H1 (cell line): ENCODE measurements at regions not wholly inside any gene's neighbourhood (a gene's known extent, or its start where the extent isn't known, plus 50 kb on each side); places are given as distances from the start of the nearest gene placed in this dataset.

Experiments
- CTCF ChIA-PET: fragments of 300-600 bp; sonication (Branson Sonifier 250); formaldehyde crosslinking; loops from one replicate; lab custom pipeline; 2021; ENCODE audit not compliant: partially characterized antibody; lab: Charles Lee
- POLR2A ChIA-PET: fragments of 300-600 bp; sonication (Branson Sonifier 250); formaldehyde crosslinking; loops from one replicate; lab custom pipeline; 2021; ENCODE audit warnings: inconsistent platforms; ENCODE audit not compliant: partially characterized antibody; lab: Charles Lee
- DNase-seq, 2 experiments: peaks; one replicate each; pipeline versions ENCODE4 v3.0.0 to v3.0.0-alpha.2; 2010 to 2022; ENCODE audit warnings: low spot score in 2 of 2, low read depth in 1 of 2, mixed read lengths in 1 of 2
- FAIRE-seq: peaks from 2 replicates; lab custom pipeline; 2011; peaks lifted over from hg19 to GRCh38; lab: Jason Lieb, UNC
- H2AFZ ChIP-seq: 2 replicates; pipeline ENCODE4 v1.8.1; 2012; ENCODE audit warnings: low read length, inconsistent platforms
- H2AK5ac ChIP-seq: 2 replicates; pipeline ENCODE4 v1.6.1; 2013; ENCODE audit warnings: low read depth, low read length
- H2BK120ac ChIP-seq: replicated peaks from 2 replicates; pipeline ENCODE3; 2013; ENCODE audit warnings: low read depth, low read length, inconsistent platforms
- H2BK12ac ChIP-seq: 2 replicates; pipeline ENCODE4 v1.6.1; 2013; ENCODE audit warnings: low read depth, low read length
- H2BK15ac ChIP-seq: 2 replicates; pipeline ENCODE4 v1.6.1; 2013; ENCODE audit warnings: low read length
- H2BK20ac ChIP-seq: 2 replicates; pipeline ENCODE4 v1.6.1; 2013; ENCODE audit warnings: low read length
- H2BK5ac ChIP-seq: 2 replicates; pipeline ENCODE4 v1.6.1; 2013; ENCODE audit warnings: low read depth, low read length
- H3K14ac ChIP-seq: 2 replicates; pipeline ENCODE4 v1.6.1; 2013; ENCODE audit warnings: inconsistent platforms; ENCODE audit not compliant: insufficient read length
- H3K18ac ChIP-seq: 2 replicates; pipeline ENCODE4 v1.6.1; 2013; ENCODE audit warnings: low read length; ENCODE audit errors: extremely low read depth
- H3K23ac ChIP-seq: 2 replicates; pipeline ENCODE4 v1.6.1; 2013; ENCODE audit warnings: inconsistent platforms; ENCODE audit not compliant: insufficient read length
- H3K23me2 ChIP-seq: 2 replicates; pipeline ENCODE4 v1.6.1; 2013; ENCODE audit warnings: low read depth, low read length
- H3K27ac ChIP-seq: 2 replicates; pipeline ENCODE4 v1.6.1; 2011; ENCODE audit warnings: low read depth, low read length, inconsistent platforms
- H3K27me3 ChIP-seq, 4 experiments: replicated peaks in 1 of 4; 1 replicate in 1 of 4; 2 replicates in 3 of 4; pipeline versions ENCODE4 v1.6.1 to v1.8.1; 2011 to 2013; ENCODE audit warnings: low read length in 3 of 4, mild to moderate bottlenecking in 3 of 4, inconsistent platforms in 2 of 4, mixed read lengths in 2 of 4, moderate library complexity in 1 of 4; ENCODE audit not compliant: control insufficient read depth in 3 of 4, insufficient read depth in 3 of 4; ENCODE audit errors: extremely low read depth in 1 of 4
- H3K36me3 ChIP-seq, 4 experiments: 2 replicates each; pipeline versions ENCODE4 v1.6.1 to v1.8.1; 2011 to 2013; ENCODE audit warnings: mild to moderate bottlenecking in 4 of 4, low read length in 3 of 4, moderate library complexity in 2 of 4, control low read depth in 1 of 4, inconsistent platforms in 1 of 4; ENCODE audit not compliant: insufficient read depth in 4 of 4, control insufficient read depth in 2 of 4
- H3K4ac ChIP-seq: replicated peaks from 2 replicates; pipeline ENCODE3; 2013; ENCODE audit warnings: low read length, low read depth, mixed read lengths, inconsistent platforms; ENCODE audit not compliant: insufficient read length
- H3K4me1 ChIP-seq, 4 experiments: replicated peaks in 1 of 4; 1 replicate in 1 of 4; 2 replicates in 3 of 4; pipeline versions ENCODE4 v1.6.1 to v1.8.1; 2011 to 2013; ENCODE audit warnings: low read length in 3 of 4, inconsistent platforms in 2 of 4, mixed read lengths in 1 of 4; ENCODE audit not compliant: insufficient read depth in 4 of 4, control insufficient read depth in 3 of 4
- H3K4me2 ChIP-seq, 2 experiments: 2 replicates each; pipeline versions ENCODE4 v1.6.1 to v1.8.1; 2011 to 2013; ENCODE audit warnings: low read depth in 2 of 2, low read length in 2 of 2, control low read depth in 1 of 2, inconsistent platforms in 1 of 2, mild to moderate bottlenecking in 1 of 2; ENCODE audit not compliant: insufficient read depth in 1 of 2
- H3K4me3 ChIP-seq, 4 experiments: fragments of 200-600, 300-600 bp in 1 of 4; sonication (generic), shearing (Covaris generic), sonication (Bioruptor Twin) in 1 of 4; 2 replicates each; pipeline versions ENCODE4 v1.5.1 to v1.8.1; 2011 to 2016; ENCODE audit warnings: low read length in 4 of 4, low read depth in 3 of 4, control low read depth in 2 of 4, inconsistent platforms in 2 of 4, mild to moderate bottlenecking in 2 of 4, mixed read lengths in 1 of 4, moderate library complexity in 1 of 4; ENCODE audit not compliant: insufficient read depth in 2 of 4; ENCODE audit errors: extremely low read depth in 1 of 4
- H3K56ac ChIP-seq: replicated peaks from 2 replicates; pipeline ENCODE3; 2013; ENCODE audit warnings: low read depth, mild to moderate bottlenecking, mixed read lengths, low read length, inconsistent platforms; ENCODE audit not compliant: insufficient read length
- H3K79me1 ChIP-seq: 2 replicates; pipeline ENCODE4 v1.6.1; 2013; ENCODE audit warnings: low read depth, low read length, control low read depth
- H3K79me2 ChIP-seq, 2 experiments: 2 replicates each; pipeline versions ENCODE4 v1.6.1 to v1.8.1; 2012 to 2013; ENCODE audit warnings: low read length in 2 of 2, mild to moderate bottlenecking in 2 of 2, inconsistent platforms in 1 of 2; ENCODE audit not compliant: insufficient read depth in 2 of 2, control insufficient read depth in 1 of 2
- H3K9ac ChIP-seq, 4 experiments: replicated peaks in 1 of 4; 1 replicate in 1 of 4; 2 replicates in 3 of 4; pipeline versions ENCODE4 v1.6.1 to v1.8.1; 2011 to 2013; ENCODE audit warnings: low read depth in 3 of 4, low read length in 3 of 4, control low read depth in 2 of 4, mild to moderate bottlenecking in 2 of 4, moderate library complexity in 2 of 4, inconsistent platforms in 1 of 4; ENCODE audit errors: extremely low read depth in 1 of 4
- H3K9me3 ChIP-seq, 2 experiments: 2 replicates each; pipeline versions ENCODE4 v1.6.1 to v1.8.1; 2012 to 2013; ENCODE audit warnings: mild to moderate bottlenecking in 2 of 2, moderate library complexity in 2 of 2, control low read depth in 1 of 2, inconsistent platforms in 1 of 2, low read depth in 1 of 2, low read length in 1 of 2, mixed read lengths in 1 of 2; ENCODE audit not compliant: insufficient read depth in 2 of 2
- H4K20me1 ChIP-seq, 2 experiments: replicated peaks in 1 of 2; 2 replicates each; pipeline versions ENCODE3 to v1.8.1; 2011 to 2013; ENCODE audit warnings: inconsistent platforms in 2 of 2, low read length in 2 of 2, mild to moderate bottlenecking in 1 of 2; ENCODE audit not compliant: insufficient read depth in 2 of 2, control insufficient read depth in 1 of 2
- H4K5ac ChIP-seq: 2 replicates; pipeline ENCODE4 v1.6.1; 2013; ENCODE audit warnings: low read length, low read depth, mixed read lengths, inconsistent platforms; ENCODE audit not compliant: insufficient read length
- H4K8ac ChIP-seq: 2 replicates; pipeline ENCODE4 v1.8.0; 2013; ENCODE audit warnings: mild to moderate bottlenecking, moderate library complexity, low read length, inconsistent platforms; ENCODE audit not compliant: insufficient read depth; ENCODE audit errors: extremely low read depth
- H4K91ac ChIP-seq: replicated peaks from 2 replicates; pipeline ENCODE3; 2013; ENCODE audit warnings: low read length, mixed read lengths, inconsistent platforms; ENCODE audit not compliant: insufficient read length
- ZNF274 ChIP-seq: IDR thresholded peaks from 2 replicates; pipeline ENCODE4 v1.7.0; 2012; ENCODE audit warnings: low read length, borderline replicate concordance; ENCODE audit errors: extremely low read depth
- WGBS, 2 experiments: shearing (Covaris generic) in 1 of 2; methylation state at CpG; one replicate each; pipeline versions ENCODE4 v1.1.6 to v1.1.7; 2013 to 2015; ENCODE audit warnings: low lambda C conversion rate in 2 of 2, mixed read lengths in 2 of 2, inconsistent platforms in 1 of 2, low coverage in 1 of 2, missing lambda C conversion rate in 1 of 2; ENCODE audit not compliant: insufficient replicate concordance in 2 of 2, insufficient coverage in 1 of 2, insufficient read length in 1 of 2; ENCODE audit errors: extremely low coverage in 1 of 2, missing lambda C conversion rate in 1 of 2; 5-methylcytosine and 5-hydroxymethylcytosine counted together

DNA sequence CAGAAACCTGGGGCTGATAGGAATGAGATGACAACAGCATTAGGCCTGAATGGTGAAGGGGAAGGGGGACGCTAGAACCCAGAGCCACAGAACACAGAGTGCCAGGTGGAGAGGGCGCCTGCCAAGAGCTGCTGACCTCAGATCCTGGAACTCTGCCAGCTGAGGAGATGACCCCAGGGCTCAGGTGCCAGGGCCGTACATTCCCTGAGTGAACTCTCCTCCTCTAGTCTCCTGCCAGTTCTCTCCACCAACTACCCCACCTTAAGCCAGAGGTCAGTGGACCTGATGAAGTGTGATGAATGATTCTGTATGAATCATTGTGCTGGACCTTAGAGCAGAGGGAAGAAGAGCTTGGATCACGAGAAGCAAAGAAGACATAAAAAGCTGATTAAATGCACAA, 1582.2 kb upstream of the ACVR2A start:
- no peak overlapping the region for H3K56ac ChIP-seq
- H3K79me2 ChIP-seq = no peaks in the 10 kb centered on the region
- H3K4me2 ChIP-seq = no peak overlapping the region
- H3K4me3 ChIP-seq = no peak overlapping the region
- DNase-seq (no peak), FAIRE-seq (no peak)
- no peak overlapping the region for H2BK5ac ChIP-seq
- no peak overlapping the region for H3K27ac ChIP-seq
- H4K5ac ChIP-seq = no peak overlapping the region
- H2BK20ac ChIP-seq = no peak overlapping the region
- H3K23me2 ChIP-seq = no peaks in the 10 kb centered on the region
- no peak overlapping the region for H3K18ac ChIP-seq
- TF ChIP-seq ZNF274 = no peak
- no peaks in the 10 kb centered on the region for H3K4me1 ChIP-seq
- H3K14ac ChIP-seq = no peak overlapping the region
- no peaks in the 10 kb centered on the region for H3K27me3 ChIP-seq
- ChIA-PET POLR2A (no interaction called here), CTCF (interaction anchor here (0.8 to 0.9 kb wide), 2 partner anchors 25 to 699 kb away, joined by 3 read pairs; no protein-coding TSS in a partner anchor)
- H4K8ac ChIP-seq = no peak overlapping the region
- H3K9ac ChIP-seq = no peak overlapping the region
- H3K4ac ChIP-seq = no peak overlapping the region
- WGBS, 2 experiments = 83% methylated on average over 4 of the region's 4 CpGs; no CpG with 5 or more reads in 1 of the 2 experiments
- no peak overlapping the region for H3K23ac ChIP-seq
- H3K36me3 ChIP-seq = no peaks in the 10 kb centered on the region
- no peaks in the 10 kb centered on the region for H4K20me1 ChIP-seq
- H2BK15ac ChIP-seq = no peak overlapping the region
- H2BK120ac ChIP-seq = no peak overlapping the region
- H2AFZ ChIP-seq = no peak overlapping the region
- H3K79me1 ChIP-seq = no peaks in the 10 kb centered on the region
- H2AK5ac ChIP-seq = no peak overlapping the region
- no peak overlapping the region for H4K91ac ChIP-seq
- no peaks in the 10 kb centered on the region for H3K9me3 ChIP-seq
- H2BK12ac ChIP-seq = no peak overlapping the region
